ENCODE measurements at regions not wholly inside any gene's neighbourhood (a gene's known extent, or its start where the extent isn't known, plus 50 kb on each side); places are given as distances from the start of the nearest gene placed in this dataset.
"Not testable (repeated sequence)": the region's sequence is repeated elsewhere in the genome, so short reads cannot be mapped to it uniquely, and the experiment has no call there.

- no peak for DNase-seq
Observed at GRCh38 chr1:38208716-38209632, 162.4 kb upstream of the POU3F1 start.

GRCh38 chr1:38207906-38208305 lies 161.3 kb upstream of the POU3F1 start:
- no peak for DNase-seq

GRCh38 chr1:38207275-38207674 lies 160.7 kb upstream of the POU3F1 start:
- DNase-seq, result no peak

DNA sequence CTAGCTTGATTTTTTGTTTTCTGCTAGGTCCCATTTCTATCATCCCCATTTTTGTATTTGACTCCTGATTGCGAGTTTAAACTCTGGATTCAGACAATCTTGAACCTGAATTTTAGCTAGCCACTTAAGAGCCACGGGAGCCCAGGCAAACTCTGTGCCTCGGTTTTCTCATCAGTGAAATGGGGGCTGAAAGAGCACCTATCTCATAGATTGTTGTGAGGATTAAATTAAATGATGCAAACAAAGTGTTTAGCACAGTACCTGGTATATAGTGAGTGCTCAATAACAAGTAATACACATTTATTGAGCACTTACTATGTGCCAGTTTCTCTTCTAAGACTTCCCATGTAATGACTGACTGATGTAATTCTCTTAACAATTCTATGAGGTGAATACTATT lies 158.1 kb upstream of the POU3F1 start:
- DNase-seq, result no peak

GRCh38 chr1:38203441-38203840 lies 156.8 kb upstream of the POU3F1 start:
- no peak for DNase-seq

DNA sequence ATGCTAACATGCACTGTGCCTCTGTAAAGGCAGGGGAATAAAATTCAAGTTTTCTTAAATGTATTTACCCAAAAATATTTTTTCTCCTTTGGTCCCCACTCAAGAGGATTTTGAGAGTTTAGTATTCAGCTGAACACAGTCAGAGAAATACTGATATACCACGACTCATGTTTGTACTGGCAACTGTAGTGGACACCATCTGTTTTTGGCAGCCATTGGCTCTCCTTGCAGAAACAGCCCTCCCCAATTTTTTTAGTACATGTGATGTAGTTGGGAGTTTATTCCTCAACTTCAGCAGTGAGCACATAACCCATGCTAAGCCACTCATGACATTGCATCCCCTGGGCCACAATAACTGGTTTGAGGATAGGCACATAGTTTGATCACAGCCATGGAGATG lies 154.8 kb upstream of the POU3F1 start:
- DNase-seq, result no peak

DNA sequence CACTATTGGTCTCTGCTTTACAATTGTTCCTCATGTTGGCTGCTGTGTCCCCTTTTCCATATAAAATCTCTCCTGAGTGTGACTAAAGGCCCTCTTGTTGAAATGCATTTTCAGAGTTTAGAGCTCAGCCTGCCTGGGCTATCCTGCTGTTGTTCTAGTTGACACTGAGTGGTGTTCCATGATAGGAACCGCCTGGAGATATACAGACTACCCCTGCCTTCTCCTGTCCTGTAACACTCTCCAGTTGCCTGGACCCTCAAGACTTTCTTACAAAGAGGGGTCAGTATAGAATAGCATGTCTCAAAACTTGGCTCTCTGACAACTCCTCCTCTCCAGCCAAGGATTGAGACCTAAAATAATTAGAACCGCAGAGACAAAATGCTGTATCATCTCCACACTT lies 152.0 kb upstream of the POU3F1 start:
- DNase-seq, result no peak

DNA sequence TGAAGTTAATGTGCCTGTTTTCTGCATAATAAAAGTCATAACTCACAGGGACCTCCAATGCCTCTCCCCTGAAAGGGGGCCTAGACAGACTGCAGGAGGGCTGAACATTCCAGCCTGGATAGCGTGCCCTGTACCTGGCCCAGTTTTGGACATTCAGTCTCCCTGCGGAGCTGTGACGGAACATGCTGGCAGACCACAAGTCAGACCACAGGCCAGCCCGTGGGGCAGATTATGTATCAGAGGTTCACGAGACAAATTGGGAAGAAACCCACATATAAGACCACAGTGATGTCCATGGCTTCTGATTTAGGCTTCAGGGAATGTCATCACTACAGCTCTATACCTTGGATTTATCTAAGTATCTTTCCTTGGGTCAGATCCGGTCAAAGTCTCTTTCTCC lies 151.5 kb upstream of the POU3F1 start:
- DNase-seq, result no peak

DNA sequence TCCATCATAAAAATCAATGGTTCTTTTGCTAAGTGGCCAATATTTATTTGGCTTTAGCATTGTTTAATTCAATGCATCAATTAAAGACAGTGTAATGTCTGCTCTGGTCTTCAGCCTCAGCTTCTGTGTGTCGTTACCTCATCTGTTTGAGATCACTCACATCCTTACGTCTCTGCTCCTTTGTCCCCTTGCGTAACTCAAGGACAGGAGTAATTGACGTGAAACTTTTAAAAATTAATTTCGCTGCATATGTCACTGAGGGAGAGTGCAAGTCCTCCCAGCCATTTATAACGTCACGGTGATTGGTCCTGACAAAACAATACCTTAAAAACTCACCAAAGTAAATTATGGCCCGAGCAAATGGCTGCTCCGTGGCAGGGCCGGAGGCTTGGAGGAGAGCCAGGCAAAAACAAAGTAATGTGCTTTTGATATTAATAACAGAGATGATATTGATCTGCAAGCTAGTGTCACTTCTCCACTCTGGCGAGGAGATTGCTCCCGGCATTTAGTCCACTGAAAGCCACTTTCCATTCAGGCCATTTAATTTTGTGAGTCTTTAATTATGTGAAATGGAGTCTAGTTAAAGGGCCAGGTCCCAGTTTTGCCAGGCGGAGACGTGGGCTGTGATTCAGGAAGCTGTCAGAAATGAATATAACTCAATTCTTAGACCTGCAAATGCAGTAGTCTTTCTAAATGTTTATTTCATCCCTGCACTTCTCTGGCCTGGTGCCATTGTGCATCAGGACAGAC lies 150.9 kb upstream of the POU3F1 start:
- DNase-seq, result no peak

- no peak for DNase-seq
Observed at GRCh38 chr1:38194472-38194871, 147.9 kb upstream of the POU3F1 start.

DNA sequence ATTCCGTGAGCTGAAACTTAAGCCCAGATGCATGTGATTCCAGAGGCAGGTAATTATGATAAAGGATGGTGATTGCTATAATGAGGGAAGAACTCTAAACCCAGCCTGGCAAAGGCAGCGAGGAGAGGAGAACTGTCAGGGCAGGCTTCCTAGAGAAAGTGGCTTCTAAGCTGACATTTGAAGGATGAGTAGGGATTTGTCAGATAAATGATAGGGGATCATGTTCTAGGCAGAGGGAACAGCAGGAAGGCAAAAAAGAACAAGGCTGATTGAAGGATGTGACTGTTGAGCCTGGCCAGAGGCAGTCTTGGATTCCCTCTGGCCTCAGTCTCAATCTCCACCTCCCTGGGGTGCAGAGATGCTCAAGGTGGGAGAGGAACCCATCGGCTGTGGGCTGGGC lies 146.4 kb upstream of the POU3F1 start:
- DNase-seq, result no peak

DNA sequence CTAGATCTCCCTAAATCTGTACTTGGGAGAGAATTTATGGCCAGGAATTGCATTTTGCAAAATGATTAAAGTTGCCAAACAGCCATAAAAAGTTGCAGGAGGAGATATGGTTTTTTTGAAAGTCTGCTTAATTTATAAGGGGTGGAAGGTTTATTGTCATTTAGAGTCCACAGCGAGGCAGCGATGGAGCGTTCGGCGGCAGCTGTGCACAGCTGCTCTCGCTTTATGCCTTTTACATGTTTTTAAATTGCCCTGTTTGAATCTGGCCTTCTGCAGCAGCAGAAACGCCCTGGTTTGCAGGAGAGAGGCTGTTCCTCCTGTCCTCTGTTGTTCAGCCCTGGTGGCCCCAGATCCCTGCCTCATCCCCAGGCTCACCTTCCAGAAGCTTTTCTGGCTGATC lies 144.9 kb upstream of the POU3F1 start:
- DNase-seq, result no peak

DNA sequence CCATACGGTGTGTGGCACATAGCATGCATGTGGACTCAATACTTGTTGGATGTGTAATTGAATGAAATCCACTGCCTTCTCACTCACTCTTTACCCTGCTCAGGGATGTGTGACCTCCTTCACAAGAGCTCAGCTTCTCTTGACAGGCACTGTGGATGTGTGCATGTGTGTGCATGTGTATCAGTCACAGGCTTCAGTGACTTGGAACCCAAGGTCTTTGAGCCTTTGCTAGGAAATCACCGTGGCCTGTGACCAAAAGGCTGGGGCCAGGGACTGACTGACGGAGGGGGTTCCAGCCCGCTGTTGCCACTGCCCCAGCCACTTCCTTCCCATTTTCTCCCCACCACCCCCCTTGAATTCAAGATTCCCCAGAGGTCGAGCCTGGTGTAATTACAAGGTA lies 144.4 kb upstream of the POU3F1 start:
- no peak for DNase-seq

- no peak for DNase-seq
Observed at GRCh38 chr1:38187552-38187951, 141.0 kb upstream of the POU3F1 start.

GRCh38 chr1:38186566-38186965 lies 140.0 kb upstream of the POU3F1 start:
- no peak for DNase-seq

DNA sequence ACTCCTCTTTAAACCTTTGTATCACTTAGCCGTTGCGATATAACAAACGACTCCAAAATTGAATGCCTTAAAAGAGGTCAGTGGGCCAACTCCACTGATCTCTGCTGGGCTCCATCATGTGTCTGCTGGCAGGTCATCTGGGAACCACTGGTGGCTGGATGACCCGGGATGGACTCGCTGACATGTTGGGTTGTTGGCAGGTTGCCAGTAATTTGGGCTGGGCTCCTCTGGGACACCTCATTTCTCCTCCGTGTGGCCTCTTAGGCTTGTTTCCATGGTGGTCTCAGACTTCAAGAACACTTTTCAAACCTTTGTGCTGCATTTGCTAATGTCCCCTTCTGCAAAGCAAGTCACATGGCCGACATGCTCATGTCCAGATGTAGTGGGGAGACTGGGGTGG lies 139.3 kb upstream of the POU3F1 start:
- DNase-seq, result no peak

DNA sequence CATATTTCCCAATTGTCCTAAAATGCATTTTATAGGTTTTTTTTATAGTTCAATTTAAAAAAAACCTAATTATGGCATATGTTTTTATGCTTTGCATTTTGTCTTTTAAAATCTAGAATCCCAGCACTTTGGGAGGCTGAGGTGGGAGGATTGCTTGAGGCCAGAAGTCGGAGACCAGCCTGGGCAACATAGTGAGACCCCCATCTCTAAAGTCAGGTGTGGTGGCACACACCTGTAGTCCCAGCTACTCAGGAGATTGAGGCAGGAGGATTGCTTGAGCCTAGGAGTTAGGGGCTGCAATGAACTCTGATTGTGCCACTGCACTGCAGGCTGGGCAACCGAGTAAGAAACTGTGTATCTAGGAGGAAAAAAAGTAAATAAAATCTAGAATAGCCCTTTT lies 137.2 kb upstream of the POU3F1 start:
- no peak for DNase-seq

DNA sequence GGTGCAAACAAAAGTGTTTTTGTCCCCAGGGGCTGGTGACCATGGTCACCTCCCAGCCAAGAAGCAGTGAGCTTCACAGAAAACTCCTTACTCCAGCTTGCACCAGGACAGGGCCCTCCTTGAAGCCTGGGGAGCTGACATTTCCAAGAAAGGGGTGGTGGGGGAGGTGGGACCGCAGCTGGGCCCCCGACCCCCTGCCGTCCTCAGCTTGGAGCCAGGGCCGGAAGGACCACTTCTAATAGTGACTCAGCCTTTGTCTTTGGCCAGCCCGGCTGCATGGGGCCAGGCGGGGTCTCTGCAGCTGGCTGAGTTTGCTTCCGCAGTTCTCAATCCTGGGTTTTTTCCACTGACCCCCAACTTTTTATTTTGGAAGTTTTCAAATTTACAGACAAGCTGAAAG lies 136.5 kb upstream of the POU3F1 start:
- no peak for DNase-seq

GRCh38 chr1:38180388-38180787 lies 133.8 kb upstream of the POU3F1 start:
- DNase-seq, result not testable (repeated sequence)

- DNase-seq, result no peak
Observed at GRCh38 chr1:38179483-38179882, 132.9 kb upstream of the POU3F1 start.

- DNase-seq, result no peak
Observed at GRCh38 chr1:38178216-38178615, 131.6 kb upstream of the POU3F1 start.

DNA sequence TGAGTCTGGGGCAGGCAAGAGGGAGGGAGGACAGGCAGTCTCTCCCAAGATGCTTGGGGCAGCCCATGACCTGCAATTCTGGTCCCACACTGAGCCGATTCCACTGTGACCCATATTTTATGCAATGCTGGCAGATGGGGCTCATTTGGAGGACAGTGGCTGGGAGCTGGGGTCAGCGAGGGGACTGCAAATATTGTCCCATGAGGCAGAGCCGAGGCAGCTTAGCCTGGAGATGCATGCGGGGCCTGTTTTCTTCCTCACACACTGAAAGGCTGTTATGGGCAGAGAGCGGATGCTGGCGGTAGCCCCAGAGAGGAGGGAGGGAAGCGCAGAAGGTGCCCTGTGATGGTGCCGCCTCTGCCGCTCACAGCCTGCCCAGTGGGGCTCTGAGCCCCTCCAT lies 128.5 kb upstream of the POU3F1 start:
- DNase-seq, result no peak

DNA sequence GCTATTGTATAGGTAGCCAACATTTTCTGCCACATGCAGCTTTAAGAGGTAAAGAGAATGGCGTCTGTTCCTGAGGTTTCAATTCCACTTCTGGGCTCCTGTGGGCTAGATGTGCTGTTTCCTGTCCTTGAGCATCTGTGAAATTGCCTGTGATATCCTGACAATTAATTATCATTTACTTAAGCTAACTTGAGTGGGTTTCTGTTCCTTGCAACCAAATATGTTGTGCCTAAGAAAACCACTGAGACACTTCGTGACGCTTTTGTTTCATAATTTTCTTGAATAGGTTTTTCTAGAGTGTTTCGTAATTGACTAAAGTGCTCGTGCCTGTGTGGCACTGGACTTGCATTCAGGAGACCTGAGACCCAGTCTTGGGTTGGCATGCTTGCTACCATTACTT lies 127.3 kb upstream of the POU3F1 start:
- DNase-seq, result no peak
